Adrenal gland (tissue), 5 donors: ENCODE measurements at regions not wholly inside any gene's neighbourhood (a gene's known extent, or its start where the extent isn't known, plus 50 kb on each side); places are given as distances from the start of the nearest gene placed in this dataset.

Experiments used
- CTCF ChIP-seq, 6 experiments: fragments of 450-650 bp in 4 of 6; fragments of 200-600 bp in 2 of 6; sonication (generic) in 1 of 6; IDR thresholded peaks; 1 replicate in 5 of 6; 2 replicates in 1 of 6; pipeline versions ENCODE4 v1.5.1 to v1.8.0; 2016 to 2021; ENCODE audit warnings: antibody characterized with exemption in 6 of 6, mild to moderate bottlenecking in 2 of 6, moderate library complexity in 1 of 6
- POLR2A ChIP-seq, 2 donors: fragments of 450-650 bp; IDR thresholded peaks; one replicate each; pipeline ENCODE4 v1.6.1; 2017; ENCODE audit warnings: antibody characterized with exemption in 2 of 2, mild to moderate bottlenecking in 2 of 2, moderate library complexity in 1 of 2
- donor health status: DM: no; HTN: no; CAD: no.

GRCh38 chr6:168956884-168957730 is 296.5 kb downstream of the THBS2 start:
- peak; percentile 58 to 91 (median 88) for TF ChIP-seq CTCF (IDR thresholded peaks at IDR 0.05)
- TF ChIP-seq POLR2A (IDR thresholded peaks at IDR 0.05): no peak
